ENCODE measurements at regions not wholly inside any gene's neighbourhood (a gene's known extent, or its start where the extent isn't known, plus 50 kb on each side); places are given as distances from the start of the nearest gene placed in this dataset.

- no peak for DNase-seq (ENCODE audit: low spot score)
- no peak for TF ChIP-seq CTCF (IDR thresholded peaks at IDR 0.05; ENCODE audit: extremely low read depth, missing control alignments)
These were observed 169.3 kb upstream of the IFNG-AS1 start for GRCh38 chr12:67819902-67820301.

GRCh38 chr12:67820694-67821093, 168.6 kb upstream of the IFNG-AS1 start:
- DNase-seq (ENCODE audit: low spot score): no peak
- no peak for TF ChIP-seq CTCF (IDR thresholded peaks at IDR 0.05; ENCODE audit: extremely low read depth, missing control alignments)

- TF ChIP-seq CTCF (IDR thresholded peaks at IDR 0.05; ENCODE audit: extremely low read depth, missing control alignments): no peak
- DNase-seq (ENCODE audit: low spot score): no peak
These were observed 166.4 kb upstream of the IFNG-AS1 start for GRCh38 chr12:67822826-67823225.

GRCh38 chr12:67826148-67826547, 163.1 kb upstream of the IFNG-AS1 start:
- no peak for TF ChIP-seq CTCF (IDR thresholded peaks at IDR 0.05; ENCODE audit: extremely low read depth, missing control alignments)
- no peak for DNase-seq (ENCODE audit: low spot score)

GRCh38 chr12:67826946-67827720, 162.1 kb upstream of the IFNG-AS1 start:
- TF ChIP-seq CTCF (IDR thresholded peaks at IDR 0.05; ENCODE audit: extremely low read depth, missing control alignments): no peak
- DNase-seq (ENCODE audit: low spot score): no peak

GRCh38 chr12:67827820-67828383, 161.3 kb upstream of the IFNG-AS1 start:
- peak; percentile 28 for DNase-seq (ENCODE audit: low spot score)
- no peak for TF ChIP-seq CTCF (IDR thresholded peaks at IDR 0.05; ENCODE audit: extremely low read depth, missing control alignments)

GRCh38 chr12:67829896-67830295, 159.4 kb upstream of the IFNG-AS1 start:
- no peak for TF ChIP-seq CTCF (IDR thresholded peaks at IDR 0.05; ENCODE audit: extremely low read depth, missing control alignments)
- no peak for DNase-seq (ENCODE audit: low spot score)
